ACHN (cell line): ENCODE measurements at regions not wholly inside any gene's neighbourhood (a gene's known extent, or its start where the extent isn't known, plus 50 kb on each side); places are given as distances from the start of the nearest gene placed in this dataset.

Experiments used
- DNase-seq: peaks from one replicate; pipeline ENCODE4 v3.0.0-alpha.2; 2015
- in situ Hi-C: cut with HindIII; loops from 2 replicates; pipeline ENCODE4 v1.10.0; 2017; ENCODE audit warnings: low sequenced_read_pairs, low pct_ligation_motif_present, low pct_unique_long_range_greater_than_20kb

GRCh38 chr4:125091541-125091940 is 223.2 kb upstream of the FAT4 start:
- in situ Hi-C loops: no loop called here
- DNase-seq: no peak

DNA sequence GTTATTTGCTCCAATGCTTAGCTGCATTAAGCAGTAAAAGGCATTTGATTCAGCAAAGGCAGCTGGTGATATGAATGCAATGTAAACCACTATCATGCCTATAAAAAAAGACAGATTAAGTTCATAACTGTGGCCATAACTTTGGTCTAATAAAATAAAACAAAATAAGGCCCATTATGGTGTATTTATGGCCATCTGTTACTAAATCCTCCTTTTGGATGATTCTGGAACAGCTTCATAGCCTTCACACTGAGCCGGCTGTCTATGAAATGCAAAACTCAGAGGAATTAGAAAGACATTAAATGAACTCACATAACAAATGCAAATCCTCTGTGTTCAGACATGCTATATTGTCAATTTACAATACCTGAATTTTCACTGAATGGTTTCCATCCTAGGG is 223.7 kb upstream of the FAT4 start:
- in situ Hi-C loops: no loop called here
- DNase-seq: no peak

DNA sequence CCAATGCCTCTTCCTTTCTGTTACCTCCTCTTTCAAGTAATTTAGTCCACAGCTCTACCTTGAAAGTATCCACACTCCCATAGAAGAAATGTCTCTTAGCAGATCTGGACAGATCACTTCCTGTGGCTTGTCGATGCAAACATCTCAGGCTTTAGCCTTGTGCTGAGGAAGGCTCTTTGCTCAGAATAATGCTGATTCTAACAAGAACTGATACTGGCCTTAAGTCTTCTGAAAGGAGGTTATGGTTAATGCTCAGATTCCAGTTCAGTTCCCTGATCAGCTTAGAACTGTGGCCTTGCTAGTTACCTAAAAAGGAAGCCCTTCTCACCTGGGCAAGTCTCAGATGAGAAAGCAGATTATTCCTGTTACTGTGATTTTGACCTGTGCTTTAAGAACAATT is 230.1 kb upstream of the FAT4 start:
- in situ Hi-C loops: no loop called here
- no peak for DNase-seq

DNA sequence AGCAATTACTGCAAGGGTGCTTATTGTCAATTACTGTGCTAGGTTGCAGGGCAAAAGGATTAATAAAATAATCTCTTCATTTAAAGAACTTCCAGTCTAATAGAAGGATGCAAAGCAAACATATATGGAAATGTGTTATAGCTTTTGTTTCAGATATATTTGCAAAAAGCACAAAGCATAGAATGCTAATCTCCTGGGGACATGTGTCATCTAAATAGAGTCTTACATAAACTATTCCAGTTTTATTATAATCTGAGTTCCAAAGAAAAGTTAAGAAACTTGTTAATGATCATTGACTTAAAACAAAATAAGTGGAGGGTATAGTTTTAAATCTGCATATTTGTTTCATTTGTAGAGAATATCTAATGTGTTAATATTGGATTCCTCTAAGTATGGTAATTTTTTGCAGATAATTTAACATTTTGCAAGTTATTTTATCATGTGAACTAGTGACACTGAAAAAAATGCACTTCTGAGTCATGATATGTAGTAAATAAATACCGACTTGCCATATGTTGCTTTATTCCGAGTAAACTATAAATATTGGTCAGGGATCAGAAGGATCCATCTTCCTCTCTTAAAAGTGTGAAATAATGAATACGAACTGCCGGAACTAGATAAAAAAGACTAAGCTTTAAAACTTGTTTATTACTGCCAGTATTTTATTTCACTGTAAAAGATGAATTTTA is 231.9 kb upstream of the FAT4 start:
- in situ Hi-C loops: no loop called here
- no peak for DNase-seq

DNA sequence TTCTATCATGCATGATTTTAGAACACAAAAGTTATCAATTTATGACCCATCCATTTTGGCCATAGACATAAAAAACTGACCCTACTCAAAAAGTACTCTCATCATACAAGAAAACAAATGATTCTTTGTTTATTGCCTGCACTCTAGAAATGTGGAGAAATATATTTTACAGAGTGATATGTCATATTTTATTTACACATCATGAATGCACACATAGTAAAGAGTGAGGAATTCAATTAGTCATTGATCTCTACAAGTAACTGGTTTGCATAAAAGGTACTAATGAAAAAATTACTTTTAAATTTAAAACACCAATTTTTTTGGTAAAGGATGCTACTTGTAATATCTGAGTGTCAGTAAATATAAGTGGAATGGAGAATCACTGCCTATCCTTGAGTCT is 242.5 kb upstream of the FAT4 start:
- no peak for DNase-seq
- in situ Hi-C loops: no loop called here

GRCh38 chr4:125070861-125071260 is 243.9 kb upstream of the FAT4 start:
- in situ Hi-C loops: no loop called here
- no peak for DNase-seq

GRCh38 chr4:125062115-125063050 is 252.4 kb upstream of the FAT4 start:
- in situ Hi-C loops: no loop called here

GRCh38 chr4:125060376-125060775 is 254.4 kb upstream of the FAT4 start:
- in situ Hi-C loops: no loop called here
- no peak for DNase-seq

More at GRCh38 chr4:125062115-125063050, 252.4 kb upstream of the FAT4 start:
- no peak for DNase-seq

DNA sequence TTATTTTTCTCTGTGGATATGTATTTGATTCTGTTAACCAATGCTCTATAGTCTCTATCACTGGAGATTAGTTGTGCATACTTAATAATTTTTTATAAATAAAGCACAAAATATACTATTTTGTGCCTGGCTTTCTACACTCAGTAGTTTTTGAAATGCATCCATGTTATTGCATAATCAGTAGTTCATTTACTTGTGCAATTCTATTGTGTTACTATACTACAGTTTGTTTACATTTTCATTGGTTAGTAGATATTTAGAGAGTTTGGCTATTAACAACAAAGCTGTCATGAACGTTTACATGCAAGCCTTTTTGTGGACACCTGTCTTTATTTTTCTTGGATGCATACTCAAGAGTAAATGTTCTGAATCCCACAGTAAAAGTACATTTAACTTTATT is 265.0 kb upstream of the FAT4 start:
- DNase-seq: no peak
- in situ Hi-C loops: no loop called here

GRCh38 chr4:125045311-125045710 is 269.4 kb upstream of the FAT4 start:
- DNase-seq: no peak
- in situ Hi-C loops: no loop called here

GRCh38 chr4:125044886-125045285 is 269.9 kb upstream of the FAT4 start:
- DNase-seq: no peak
- in situ Hi-C loops: no loop called here

- DNase-seq: no peak
- in situ Hi-C loops: no loop called here
Measured at GRCh38 chr4:125043486-125043885, 271.3 kb upstream of the FAT4 start.

DNA sequence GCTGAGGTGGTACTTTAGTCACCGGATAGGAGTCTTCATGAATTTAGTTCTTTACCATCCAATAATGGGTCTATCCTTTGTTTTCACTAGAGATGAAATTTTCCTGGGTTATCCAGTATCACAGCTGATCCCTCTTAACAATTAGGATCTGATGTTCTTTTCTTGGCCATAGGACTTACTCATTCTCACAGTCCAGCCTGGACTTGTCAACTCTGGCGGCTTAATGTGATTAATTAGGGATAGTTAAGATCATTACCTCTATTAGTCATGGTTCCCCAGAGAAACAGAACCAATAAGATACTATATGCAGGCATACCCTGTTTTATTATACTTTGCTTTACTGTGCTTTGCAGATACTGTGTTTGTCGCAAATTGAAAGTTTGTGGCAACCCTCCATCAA is 272.7 kb upstream of the FAT4 start:
- in situ Hi-C loops: no loop called here
- DNase-seq: no peak

GRCh38 chr4:125041372-125041930 is 273.3 kb upstream of the FAT4 start:
- in situ Hi-C loops: no loop called here
- no peak for DNase-seq

GRCh38 chr4:125039550-125039949 is 275.2 kb upstream of the FAT4 start:
- in situ Hi-C loops: no loop called here
- DNase-seq: no peak

DNA sequence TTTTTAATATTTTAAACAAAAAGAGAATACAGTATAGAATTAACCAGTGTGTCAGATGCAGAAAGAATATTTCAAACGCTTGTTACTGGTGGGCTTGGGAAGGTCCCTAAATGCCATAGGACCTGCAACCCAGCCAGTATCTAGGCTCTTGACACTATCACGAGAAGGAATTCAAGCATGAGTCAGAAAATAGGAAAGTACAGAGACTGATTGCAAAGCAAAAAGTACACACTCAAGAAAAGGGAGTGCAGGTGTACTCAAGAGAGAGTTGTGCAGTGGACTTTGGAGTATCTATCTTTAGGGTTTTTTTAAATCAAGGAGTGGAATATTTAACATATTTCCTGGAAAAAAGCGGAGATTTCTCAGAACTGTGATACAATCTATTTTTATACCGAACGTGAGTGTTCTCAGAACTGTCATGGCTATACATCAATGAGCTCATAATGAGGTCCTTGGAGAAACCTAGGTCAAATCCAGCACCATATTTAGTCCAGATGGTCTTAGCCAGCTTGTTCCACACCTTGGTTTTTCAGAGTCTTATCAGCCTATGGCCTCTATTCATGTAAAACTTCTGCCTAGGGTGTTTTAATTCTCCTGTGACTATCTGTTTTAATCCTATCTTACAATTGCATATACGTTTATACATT is 291.8 kb upstream of the FAT4 start:
- in situ Hi-C loops: no loop called here
- DNase-seq: no peak

GRCh38 chr4:125021189-125021588 is 293.6 kb upstream of the FAT4 start:
- DNase-seq: no peak
- in situ Hi-C loops: no loop called here

DNA sequence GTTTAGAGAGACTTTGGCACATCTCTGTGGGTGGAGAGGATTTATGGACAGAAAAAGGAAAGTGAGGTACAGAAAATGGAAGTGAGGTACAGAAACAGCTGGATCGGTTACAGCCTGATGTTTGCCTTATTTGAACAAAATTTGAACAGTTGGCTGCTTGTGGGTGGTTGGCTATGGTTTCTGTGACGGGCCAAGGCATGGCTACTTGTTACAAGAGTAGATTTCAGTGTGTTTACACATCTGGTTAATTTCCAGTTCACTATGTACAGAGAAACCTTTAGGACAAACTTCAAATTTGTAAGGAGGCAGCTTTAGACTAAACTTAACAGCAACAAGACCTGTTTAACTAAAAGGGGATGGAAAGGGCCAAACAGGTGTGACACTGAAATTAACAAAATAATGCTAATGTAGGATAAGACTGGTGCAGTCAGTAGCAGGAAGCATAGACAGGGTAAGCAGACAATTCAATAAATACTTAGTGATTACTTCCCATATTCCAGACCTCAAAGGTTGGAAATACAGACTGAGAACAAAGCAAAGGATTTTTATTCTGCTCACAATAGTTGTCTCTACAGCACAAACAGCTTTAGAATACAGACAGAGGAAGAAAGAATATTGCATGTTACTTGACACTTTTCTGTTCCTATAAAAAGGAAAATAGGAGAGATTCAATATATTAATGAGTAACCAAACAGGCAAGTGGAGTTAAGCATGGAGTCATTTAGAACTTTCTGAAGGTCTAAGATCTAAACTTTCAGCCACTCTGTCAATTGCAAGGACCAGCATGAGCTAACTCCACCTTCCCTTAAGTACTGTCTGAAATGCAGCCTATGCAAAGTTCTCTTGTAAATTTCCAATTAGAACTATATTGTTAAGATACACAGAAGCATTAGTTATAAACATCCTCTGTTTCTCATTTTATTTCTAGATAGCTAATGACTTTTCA is 294.4 kb upstream of the FAT4 start:
- in situ Hi-C loops: no loop called here
- DNase-seq: no peak
